IMR-90 (cell line): ENCODE measurements at regions not wholly inside any gene's neighbourhood (a gene's known extent, or its start where the extent isn't known, plus 50 kb on each side); places are given as distances from the start of the nearest gene placed in this dataset.

Source experiments
- ATAC-seq: fragments of 200-7000 bp; cut with Tn5 transposase; 2 replicates; pipeline ENCODE4 v1.9.1; 2020; ENCODE audit warnings: low read depth, mild to moderate bottlenecking, moderate library complexity
- BruUV-seq: library from RNA; stranded (reverse); fragments of 400-500 nt; replicated peaks from 2 replicates; lab custom pipeline; 2021; lab: Mats Ljungman, UMichigan
- CTCF ChIA-PET: fragments of 300-600 bp; formaldehyde crosslinking; extraction: SDS; loops from one replicate; lab custom pipeline; 2021; ENCODE audit warnings: antibody characterized with exemption; lab: Yijun Ruan, JAX
- POLR2A ChIA-PET: fragments of 300-600 bp; sonication (Branson Sonifier 250); formaldehyde crosslinking; loops from one replicate; lab custom pipeline; 2022; ENCODE audit warnings: antibody characterized with exemption; ENCODE audit not compliant: unreplicated experiment; lab: Charles Lee
- DNase-seq: peaks from one replicate; pipeline ENCODE4 v3.0.0; 2013
- H2AFZ ChIP-seq: replicated peaks from 2 replicates; pipeline ENCODE3; 2013; ENCODE audit warnings: low read length, mild to moderate bottlenecking; ENCODE audit not compliant: poor library complexity
- H2AK5ac ChIP-seq: 2 replicates; pipeline ENCODE4 v1.6.1; 2013; ENCODE audit warnings: low read depth, low read length, inconsistent platforms
- H2AK9ac ChIP-seq: replicated peaks from 2 replicates; pipeline ENCODE3; 2013; ENCODE audit warnings: mild to moderate bottlenecking, low read depth, low read length, moderate library complexity; ENCODE audit not compliant: poor library complexity
- H2BK120ac ChIP-seq: 2 replicates; pipeline ENCODE4 v1.6.1; 2013; ENCODE audit warnings: low read depth, low read length, inconsistent platforms
- H2BK15ac ChIP-seq: 3 replicates; pipeline ENCODE4 v1.6.1; 2013; ENCODE audit warnings: low read depth, low read length, inconsistent platforms
- H2BK20ac ChIP-seq: 2 replicates; pipeline ENCODE4 v1.6.1; 2013; ENCODE audit warnings: low read depth, mild to moderate bottlenecking, inconsistent platforms, low read length, moderate library complexity
- H2BK5ac ChIP-seq: 2 replicates; pipeline ENCODE4 v1.6.1; 2013; ENCODE audit warnings: mild to moderate bottlenecking, low read depth, low read length, inconsistent platforms; ENCODE audit not compliant: poor library complexity, severe bottlenecking
- H3K14ac ChIP-seq: replicated peaks from 2 replicates; pipeline ENCODE4 v1.6.1; 2013; ENCODE audit warnings: low read depth, low read length, inconsistent platforms
- H3K18ac ChIP-seq: 2 replicates; pipeline ENCODE4 v1.6.1; 2013; ENCODE audit warnings: low read depth, low read length, control low read depth
- H3K23ac ChIP-seq: 2 replicates; pipeline ENCODE4 v1.6.1; 2013; ENCODE audit warnings: low read depth, low read length, inconsistent platforms
- H3K27ac ChIP-seq: 2 replicates; pipeline ENCODE4 v1.5.1; 2013; ENCODE audit warnings: mild to moderate bottlenecking, control low read depth, low read length; ENCODE audit not compliant: insufficient read depth
- H3K27me3 ChIP-seq: 2 replicates; pipeline ENCODE4 v1.6.1; 2013; ENCODE audit warnings: low read length; ENCODE audit not compliant: control insufficient read depth, insufficient read depth
- H3K36me3 ChIP-seq: 2 replicates; pipeline ENCODE4 v1.6.1; 2013; ENCODE audit warnings: low read length, mixed read lengths; ENCODE audit not compliant: control insufficient read depth, insufficient read depth
- H3K4ac ChIP-seq: 2 replicates; pipeline ENCODE4 v1.6.1; 2013; ENCODE audit warnings: low read depth, low read length, inconsistent platforms
- H3K4me1 ChIP-seq: 2 replicates; pipeline ENCODE4 v1.6.1; 2013; ENCODE audit warnings: low read length, mixed read lengths; ENCODE audit not compliant: control insufficient read depth, insufficient read depth
- H3K4me2 ChIP-seq: 2 replicates; pipeline ENCODE4 v1.6.1; 2013; ENCODE audit warnings: low read depth, mild to moderate bottlenecking, control low read depth, low read length, moderate library complexity
- H3K4me3 ChIP-seq: 2 replicates; pipeline ENCODE4 v1.5.1; 2013; ENCODE audit warnings: low read depth, mild to moderate bottlenecking, control low read depth, low read length, moderate library complexity; ENCODE audit not compliant: insufficient read depth
- H3K56ac ChIP-seq: 2 replicates; pipeline ENCODE4 v1.6.1; 2013; ENCODE audit warnings: low read length, inconsistent platforms; ENCODE audit not compliant: insufficient read depth; ENCODE audit errors: extremely low read depth
- H3K79me1 ChIP-seq, 2 experiments: 2 replicates each; pipeline ENCODE4 v1.6.1; 2013; ENCODE audit warnings: low read length in 2 of 2, inconsistent platforms in 1 of 2, low read depth in 1 of 2
- H3K9ac ChIP-seq: 2 replicates; pipeline ENCODE4 v1.6.1; 2013; ENCODE audit warnings: low read depth, low read length, control low read depth
- H3K9me1 ChIP-seq: 2 replicates; pipeline ENCODE4 v1.6.1; 2013; ENCODE audit warnings: low read length, inconsistent platforms; ENCODE audit not compliant: insufficient read depth
- H3K9me3 ChIP-seq: 2 replicates; pipeline ENCODE4 v1.6.1; 2013; ENCODE audit warnings: low read length; ENCODE audit not compliant: control insufficient read depth, insufficient read depth
- H4K20me1 ChIP-seq: 2 replicates; pipeline ENCODE4 v1.6.1; 2013; ENCODE audit warnings: low read length, inconsistent platforms; ENCODE audit not compliant: insufficient read depth
- H4K5ac ChIP-seq: 2 replicates; pipeline ENCODE4 v1.6.1; 2013; ENCODE audit warnings: mild to moderate bottlenecking, low read depth, low read length, control low read depth
- H4K8ac ChIP-seq, 2 experiments: 2 replicates each; pipeline ENCODE4 v1.6.1; 2013; ENCODE audit warnings: low read depth in 2 of 2, low read length in 2 of 2, control low read depth in 1 of 2, inconsistent platforms in 1 of 2
- H4K91ac ChIP-seq: 2 replicates; pipeline ENCODE4 v1.6.1; 2013; ENCODE audit warnings: low read depth, low read length, inconsistent platforms; ENCODE audit not compliant: insufficient read depth
- CEBPB ChIP-seq: IDR thresholded peaks from 2 replicates; pipeline ENCODE4 v1.6.1; 2012; ENCODE audit warnings: low read depth, low read length, improper control_type of control experiment
- CHD1 ChIP-seq: IDR thresholded peaks from 2 replicates; pipeline ENCODE4 v1.6.1; 2012; ENCODE audit warnings: low read depth, low read length, improper control_type of control experiment
- MAFK ChIP-seq: IDR thresholded peaks from 2 replicates; pipeline ENCODE4 v1.6.1; 2012; ENCODE audit warnings: low read depth, low read length, improper control_type of control experiment
- MAZ ChIP-seq: IDR thresholded peaks from 2 replicates; pipeline ENCODE4 v1.6.1; 2012; ENCODE audit warnings: low read depth, mild to moderate bottlenecking, low read length, improper control_type of control experiment, moderate library complexity, borderline replicate concordance
- NFE2L2 ChIP-seq: fragments of 150-350 bp; IDR thresholded peaks from 2 replicates; pipeline ENCODE4 v1.6.1; 2016; ENCODE audit warnings: low read depth, mild to moderate bottlenecking, low read length
- RFX5 ChIP-seq: IDR thresholded peaks from 2 replicates; pipeline ENCODE4 v1.8.0; 2012; ENCODE audit warnings: low read depth, mild to moderate bottlenecking, low read length, moderate library complexity
- WGBS, 2 experiments: methylation state at CpG; one replicate each; pipeline versions ENCODE4 v1.1.5 to v1.1.7; 2013; ENCODE audit warnings: missing lambda C conversion rate in 2 of 2; ENCODE audit not compliant: insufficient read length in 1 of 2; ENCODE audit errors: extremely low coverage in 2 of 2; 5-methylcytosine and 5-hydroxymethylcytosine counted together
- dilution Hi-C: fragments of 300-500 bp; cut with HindIII; formaldehyde crosslinking; loops from one replicate; pipeline ENCODE4 v1.14.3; 2018; ENCODE audit warnings: low sequenced_read_pairs; ENCODE audit not compliant: unreplicated experiment
- in situ Hi-C: fragments of 300-500 bp; cut with MboI; formaldehyde crosslinking; loops from 3 replicates; pipeline ENCODE4 v1.14.3; 2019; ENCODE audit warnings: low sequenced_read_pairs, inconsistent platforms, mixed read lengths
- intact Hi-C: fragments of 100-400 bp; cut with micrococcal nuclease; formaldehyde crosslinking; loops from 2 replicates; pipeline ENCODE4 v1.10.0; 2022
- TF ChIP-seq, protein P1 (sequence below): fragments of 150-350 bp; IDR thresholded peaks from 2 replicates; pipeline ENCODE4 v1.6.1; 2016; ENCODE audit warnings: low read depth, mild to moderate bottlenecking, low read length, moderate library complexity, borderline replicate concordance
- TF ChIP-seq, protein P2 (sequence below): fragments of 150-350 bp; IDR thresholded peaks from 2 replicates; pipeline ENCODE4 v1.6.1; 2017; ENCODE audit warnings: mild to moderate bottlenecking, antibody characterized with exemption, low read length, low read depth

DNA sequence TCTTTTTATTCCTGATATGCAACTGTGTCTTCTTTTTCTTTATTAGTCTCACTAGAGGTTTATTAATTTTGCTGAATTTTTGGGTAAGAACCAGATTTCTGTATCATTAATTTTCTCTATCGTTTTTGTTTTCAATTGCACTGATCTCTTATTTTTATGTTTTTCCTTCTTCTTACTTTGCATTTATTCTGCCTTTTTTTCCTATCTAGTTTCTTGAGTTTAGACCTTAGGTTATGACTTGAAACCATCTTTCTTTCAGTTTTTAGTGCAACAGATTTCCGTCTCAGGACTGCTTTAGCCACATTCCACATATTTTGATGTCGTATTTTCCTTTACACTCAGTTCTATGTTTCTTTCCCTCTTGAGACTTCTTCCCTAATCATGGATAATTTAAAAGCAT lies 56.6 kb downstream of the IARS1 start:
- H3K27ac ChIP-seq, result no peak overlapping the region
- peaks cover 19 to 45% of the 10 kb centered on the region in 2 experiments for H3K79me1 ChIP-seq
- no peak overlapping the region for H4K5ac ChIP-seq
- no peak overlapping the region for H2BK120ac ChIP-seq
- no peaks in the 10 kb centered on the region for H3K9me3 ChIP-seq
- H2BK5ac ChIP-seq, result no peak overlapping the region
- no peak overlapping the region for H4K91ac ChIP-seq
- H3K4me2 ChIP-seq, result no peak overlapping the region
- ChIA-PET CTCF (no interaction called here), POLR2A (no interaction called here)
- peaks cover 10% of the 10 kb centered on the region for H3K9me1 ChIP-seq
- peaks cover 39% of the 10 kb centered on the region for H3K36me3 ChIP-seq
- intact Hi-C loops (no loop called here), in situ Hi-C loops (no loop called here), dilution Hi-C loops (no loop called here)
- no peak overlapping the region for H2AK9ac ChIP-seq
- H2AK5ac ChIP-seq, result no peak overlapping the region
- H4K8ac ChIP-seq, result no peak overlapping the region; a peak in 1 of 4 replicates
- H3K4ac ChIP-seq, result no peak overlapping the region
- ATAC-seq (no peak), DNase-seq (no peak)
- H3K56ac ChIP-seq, result no peak overlapping the region
- no peak overlapping the region for H3K18ac ChIP-seq
- H2BK15ac ChIP-seq, result no peak overlapping the region
- no peak overlapping the region for H3K9ac ChIP-seq
- no peak overlapping the region for H2AFZ ChIP-seq
- H2BK20ac ChIP-seq, result no peak overlapping the region
- H3K4me1 ChIP-seq, result peaks cover 4% of the 10 kb centered on the region
- no peak overlapping the region for H3K14ac ChIP-seq
- TF ChIP-seq MAFK (no peak), NFE2L2 (no peak), RFX5 (no peak), CEBPB (no peak), CHD1 (no peak), MAZ (no peak)
- TF ChIP-seq, protein P1, sequence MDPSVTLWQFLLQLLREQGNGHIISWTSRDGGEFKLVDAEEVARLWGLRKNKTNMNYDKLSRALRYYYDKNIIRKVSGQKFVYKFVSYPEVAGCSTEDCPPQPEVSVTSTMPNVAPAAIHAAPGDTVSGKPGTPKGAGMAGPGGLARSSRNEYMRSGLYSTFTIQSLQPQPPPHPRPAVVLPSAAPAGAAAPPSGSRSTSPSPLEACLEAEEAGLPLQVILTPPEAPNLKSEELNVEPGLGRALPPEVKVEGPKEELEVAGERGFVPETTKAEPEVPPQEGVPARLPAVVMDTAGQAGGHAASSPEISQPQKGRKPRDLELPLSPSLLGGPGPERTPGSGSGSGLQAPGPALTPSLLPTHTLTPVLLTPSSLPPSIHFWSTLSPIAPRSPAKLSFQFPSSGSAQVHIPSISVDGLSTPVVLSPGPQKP, result no peak
- TF ChIP-seq, protein P2, sequence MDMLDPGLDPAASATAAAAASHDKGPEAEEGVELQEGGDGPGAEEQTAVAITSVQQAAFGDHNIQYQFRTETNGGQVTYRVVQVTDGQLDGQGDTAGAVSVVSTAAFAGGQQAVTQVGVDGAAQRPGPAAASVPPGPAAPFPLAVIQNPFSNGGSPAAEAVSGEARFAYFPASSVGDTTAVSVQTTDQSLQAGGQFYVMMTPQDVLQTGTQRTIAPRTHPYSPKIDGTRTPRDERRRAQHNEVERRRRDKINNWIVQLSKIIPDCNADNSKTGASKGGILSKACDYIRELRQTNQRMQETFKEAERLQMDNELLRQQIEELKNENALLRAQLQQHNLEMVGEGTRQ, result no peak
- H3K23ac ChIP-seq, result no peak overlapping the region
- no TSS peak for BruUV-seq
- WGBS, 2 experiments, result no CpG with 5 or more reads among the region's 3 CpGs
- H3K27me3 ChIP-seq, result no peaks in the 10 kb centered on the region
- no peak overlapping the region for H3K4me3 ChIP-seq
- no peaks in the 10 kb centered on the region for H4K20me1 ChIP-seq
